GM10248 (cell line): ENCODE measurements at regions not wholly inside any gene's neighbourhood (a gene's known extent, or its start where the extent isn't known, plus 50 kb on each side); places are given as distances from the start of the nearest gene placed in this dataset.

ENCODE experiments used
- CTCF ChIA-PET: fragments of 300-600 bp; sonication (Branson Sonifier 250); formaldehyde crosslinking; extraction: SDS; loops from one replicate; lab custom pipeline; 2021; ENCODE audit warnings: antibody characterized with exemption; lab: Yijun Ruan, JAX
- POLR2A ChIA-PET: fragments of 350-650 bp; sonication (Branson Sonifier 250); formaldehyde crosslinking; extraction: SDS; loops from one replicate; lab custom pipeline; 2020; ENCODE audit warnings: antibody characterized with exemption; lab: Yijun Ruan, JAX
- DNase-seq: peaks from one replicate; pipeline ENCODE4 v3.0.0; 2012; ENCODE audit errors: extremely low spot score
- TF ChIP-seq, protein P1 (sequence below): IDR thresholded peaks from 2 replicates; pipeline ENCODE4 v1.5.1; 2012; ENCODE audit warnings: mild to moderate bottlenecking, low read depth; ENCODE audit errors: extremely low read depth, missing control alignments, control extremely low read depth

DNA sequence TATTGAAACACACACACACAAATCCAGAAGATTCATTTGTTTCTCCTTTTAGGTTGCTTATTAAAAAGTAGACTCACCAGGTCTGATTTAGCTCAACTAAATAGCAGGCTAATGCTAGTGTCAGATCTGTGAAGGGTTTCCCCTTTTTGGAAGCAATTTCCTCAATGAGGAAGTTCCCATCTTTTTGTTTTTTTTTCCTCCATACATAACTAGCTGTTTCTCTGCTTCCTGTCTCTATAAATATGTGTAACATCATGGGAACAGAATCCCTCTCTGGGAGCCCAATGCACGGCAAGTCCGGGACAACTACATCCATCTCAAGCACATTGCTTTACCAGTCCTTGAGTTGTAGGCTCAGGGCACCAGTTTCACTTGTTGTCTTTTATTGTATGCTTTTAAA lies 1421.1 kb downstream of the PLA2G4A start:
- TF ChIP-seq, protein P1, sequence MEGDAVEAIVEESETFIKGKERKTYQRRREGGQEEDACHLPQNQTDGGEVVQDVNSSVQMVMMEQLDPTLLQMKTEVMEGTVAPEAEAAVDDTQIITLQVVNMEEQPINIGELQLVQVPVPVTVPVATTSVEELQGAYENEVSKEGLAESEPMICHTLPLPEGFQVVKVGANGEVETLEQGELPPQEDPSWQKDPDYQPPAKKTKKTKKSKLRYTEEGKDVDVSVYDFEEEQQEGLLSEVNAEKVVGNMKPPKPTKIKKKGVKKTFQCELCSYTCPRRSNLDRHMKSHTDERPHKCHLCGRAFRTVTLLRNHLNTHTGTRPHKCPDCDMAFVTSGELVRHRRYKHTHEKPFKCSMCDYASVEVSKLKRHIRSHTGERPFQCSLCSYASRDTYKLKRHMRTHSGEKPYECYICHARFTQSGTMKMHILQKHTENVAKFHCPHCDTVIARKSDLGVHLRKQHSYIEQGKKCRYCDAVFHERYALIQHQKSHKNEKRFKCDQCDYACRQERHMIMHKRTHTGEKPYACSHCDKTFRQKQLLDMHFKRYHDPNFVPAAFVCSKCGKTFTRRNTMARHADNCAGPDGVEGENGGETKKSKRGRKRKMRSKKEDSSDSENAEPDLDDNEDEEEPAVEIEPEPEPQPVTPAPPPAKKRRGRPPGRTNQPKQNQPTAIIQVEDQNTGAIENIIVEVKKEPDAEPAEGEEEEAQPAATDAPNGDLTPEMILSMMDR: no peak
- ChIA-PET CTCF (no interaction called here), POLR2A (no interaction called here)
- no peak for DNase-seq

DNA sequence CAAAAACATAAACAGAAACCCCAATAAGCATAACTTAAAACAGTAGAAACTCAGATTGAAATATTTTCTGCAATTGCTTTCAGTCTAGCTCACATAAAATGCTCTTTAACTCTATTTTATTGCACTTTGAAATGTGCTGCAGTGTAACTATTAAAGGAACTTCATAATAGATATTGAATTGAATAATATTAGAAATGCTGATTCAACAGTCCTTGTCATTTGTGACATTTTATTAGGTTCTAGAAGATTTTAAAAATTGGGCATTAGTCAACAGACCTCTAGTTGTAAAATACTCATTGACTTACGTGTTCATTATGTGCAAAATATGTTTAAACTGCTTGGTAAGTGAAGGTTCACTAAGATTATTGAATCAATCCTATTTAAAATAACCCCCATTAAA lies 1422.3 kb downstream of the PLA2G4A start:
- ChIA-PET POLR2A (no interaction called here), CTCF (no interaction called here)
- TF ChIP-seq, protein P1: no peak
- DNase-seq: no peak

DNA sequence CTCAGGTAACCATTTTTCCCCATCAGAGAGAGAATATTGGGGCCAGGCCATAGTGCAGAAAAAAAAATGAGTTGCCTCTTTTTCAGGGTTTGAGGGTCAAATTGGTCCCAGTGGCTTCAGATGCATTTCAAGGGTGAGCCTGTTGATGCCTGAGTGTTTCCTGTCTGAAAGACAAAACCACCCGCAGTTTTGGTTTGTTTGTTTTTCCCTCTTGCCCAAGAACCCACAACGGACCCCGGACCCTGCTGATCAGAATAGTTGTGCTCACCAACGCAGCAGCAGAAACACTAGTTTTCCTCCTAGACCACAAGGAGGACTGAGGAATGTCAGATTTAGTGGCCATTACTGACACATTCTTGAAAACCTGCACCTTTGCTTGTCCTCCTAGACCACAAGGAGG lies 1433.1 kb downstream of the PLA2G4A start:
- no peak for DNase-seq
- ChIA-PET CTCF (no interaction called here), POLR2A (no interaction called here)
- TF ChIP-seq, protein P1: no peak

DNA sequence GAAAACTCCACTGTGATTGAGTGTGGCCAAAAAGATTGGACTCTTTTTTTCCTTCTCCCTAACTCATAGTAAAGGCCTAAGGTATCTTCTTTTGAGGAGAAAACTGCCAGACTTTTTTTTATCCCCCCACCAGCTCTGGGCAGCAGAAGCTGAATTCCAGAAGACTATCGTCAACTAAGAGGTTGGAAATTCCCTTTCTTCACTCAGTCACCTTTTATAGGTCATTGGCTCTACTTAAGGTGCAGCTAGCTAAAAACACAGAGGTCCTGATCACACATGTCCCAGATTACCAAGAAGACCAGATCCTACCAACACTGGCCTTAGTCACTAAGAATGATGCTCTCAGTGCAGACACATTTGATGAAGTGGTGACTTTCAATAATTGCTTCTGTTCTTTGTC lies 1441.2 kb downstream of the PLA2G4A start:
- TF ChIP-seq, protein P1: no peak
- ChIA-PET CTCF (no interaction called here), POLR2A (no interaction called here)
- DNase-seq: no peak

DNA sequence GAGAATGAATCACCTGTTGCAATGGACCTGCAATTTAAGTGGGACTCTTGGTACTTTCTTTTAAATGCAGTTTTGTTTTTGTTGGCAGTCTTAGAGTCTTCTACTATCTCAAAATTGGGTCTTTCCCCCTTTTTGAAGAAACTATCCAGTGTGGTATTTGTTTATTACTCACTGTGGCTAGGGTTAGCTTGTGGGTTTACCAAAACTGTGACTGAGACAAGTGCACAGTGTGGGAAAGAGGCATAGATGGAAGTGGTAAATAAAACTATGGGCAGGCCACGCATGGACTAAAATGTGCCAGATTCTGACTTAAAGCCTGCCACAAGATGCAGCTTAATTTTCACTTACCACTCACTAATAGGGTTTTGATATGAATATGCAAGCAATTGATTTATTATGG lies 1441.7 kb downstream of the PLA2G4A start:
- POLR2A ChIA-PET: no interaction called here
- no peak for DNase-seq
- TF ChIP-seq, protein P1: no peak
- CTCF ChIA-PET: no interaction called here

DNA sequence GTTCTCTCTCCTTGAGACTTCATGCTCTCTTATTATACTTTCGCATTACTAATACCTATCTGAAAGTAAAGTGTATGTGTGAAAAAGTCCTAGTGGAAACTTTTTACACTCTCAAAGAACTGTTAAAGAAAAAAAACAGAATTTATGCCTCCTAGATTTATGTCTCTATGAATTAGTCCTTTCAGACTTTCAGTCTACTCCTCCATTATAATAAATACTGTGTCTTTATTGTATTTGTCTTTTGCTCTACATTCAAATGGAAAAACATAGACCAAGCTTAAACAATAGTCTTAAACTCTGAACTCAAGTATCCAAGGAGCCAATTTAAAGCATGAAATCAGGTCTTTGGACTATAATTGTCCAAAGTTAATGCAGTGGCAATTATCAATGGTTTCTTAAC lies 1449.0 kb downstream of the PLA2G4A start:
- POLR2A ChIA-PET: no interaction called here
- CTCF ChIA-PET: no interaction called here

More for the DNA sequence above, 1449.0 kb downstream of the PLA2G4A start:
- TF ChIP-seq, protein P1: no peak
- DNase-seq: no peak
